Osteoblast (primary cell): ENCODE measurements at regions not wholly inside any gene's neighbourhood (a gene's known extent, or its start where the extent isn't known, plus 50 kb on each side); places are given as distances from the start of the nearest gene placed in this dataset.

Source experiments
- DNase-seq: peaks from one replicate; pipeline ENCODE4 v3.0.0; 2011; ENCODE audit warnings: low spot score, mixed read lengths; ENCODE audit not compliant: insufficient read length; ENCODE audit errors: missing footprints
- H2AFZ ChIP-seq: 2 replicates; pipeline ENCODE4 v1.6.0; 2011; ENCODE audit warnings: mild to moderate bottlenecking, low read length
- H3K27ac ChIP-seq: 2 replicates; pipeline ENCODE4 v1.5.1; 2011; ENCODE audit warnings: mild to moderate bottlenecking, low read depth, low read length, moderate library complexity
- H3K27me3 ChIP-seq: 2 replicates; pipeline ENCODE4 v1.6.0; 2012; ENCODE audit warnings: mild to moderate bottlenecking, control low read depth, inconsistent platforms, low read length, moderate library complexity; ENCODE audit not compliant: insufficient read depth
- H3K36me3 ChIP-seq: 2 replicates; pipeline ENCODE4 v1.5.1; 2011; ENCODE audit warnings: mild to moderate bottlenecking, low read length, control low read depth, moderate library complexity; ENCODE audit not compliant: insufficient read depth
- H3K4me1 ChIP-seq: 2 replicates; pipeline ENCODE4 v1.5.1; 2011; ENCODE audit warnings: mild to moderate bottlenecking, low read length, control low read depth, moderate library complexity; ENCODE audit not compliant: insufficient read depth
- H3K4me2 ChIP-seq: 2 replicates; pipeline ENCODE4 v1.6.0; 2011; ENCODE audit warnings: mild to moderate bottlenecking, low read length; ENCODE audit not compliant: insufficient read depth
- H3K4me3 ChIP-seq: fragments of 200-600 bp; sonication (generic); 3 replicates; pipeline ENCODE4 v1.5.1; 2012; ENCODE audit warnings: mild to moderate bottlenecking, low read length, inconsistent platforms; ENCODE audit not compliant: insufficient read depth
- H3K79me2 ChIP-seq: 2 replicates; pipeline ENCODE4 v1.6.0; 2012; ENCODE audit warnings: mild to moderate bottlenecking, low read length, control low read depth, inconsistent platforms; ENCODE audit not compliant: insufficient read depth
- H3K9me3 ChIP-seq: 2 replicates; pipeline ENCODE4 v1.5.1; 2011; ENCODE audit warnings: low read depth, low read length, control low read depth
- H4K20me1 ChIP-seq: 2 replicates; pipeline ENCODE4 v1.6.0; 2012; ENCODE audit warnings: mild to moderate bottlenecking, low read length, control low read depth; ENCODE audit not compliant: insufficient read depth
- TF ChIP-seq, protein P1 (sequence below): IDR thresholded peaks from 2 replicates; pipeline ENCODE4 v1.5.1; 2011; ENCODE audit warnings: mild to moderate bottlenecking, low read depth, low read length, moderate library complexity; ENCODE audit errors: extremely low read depth

DNA sequence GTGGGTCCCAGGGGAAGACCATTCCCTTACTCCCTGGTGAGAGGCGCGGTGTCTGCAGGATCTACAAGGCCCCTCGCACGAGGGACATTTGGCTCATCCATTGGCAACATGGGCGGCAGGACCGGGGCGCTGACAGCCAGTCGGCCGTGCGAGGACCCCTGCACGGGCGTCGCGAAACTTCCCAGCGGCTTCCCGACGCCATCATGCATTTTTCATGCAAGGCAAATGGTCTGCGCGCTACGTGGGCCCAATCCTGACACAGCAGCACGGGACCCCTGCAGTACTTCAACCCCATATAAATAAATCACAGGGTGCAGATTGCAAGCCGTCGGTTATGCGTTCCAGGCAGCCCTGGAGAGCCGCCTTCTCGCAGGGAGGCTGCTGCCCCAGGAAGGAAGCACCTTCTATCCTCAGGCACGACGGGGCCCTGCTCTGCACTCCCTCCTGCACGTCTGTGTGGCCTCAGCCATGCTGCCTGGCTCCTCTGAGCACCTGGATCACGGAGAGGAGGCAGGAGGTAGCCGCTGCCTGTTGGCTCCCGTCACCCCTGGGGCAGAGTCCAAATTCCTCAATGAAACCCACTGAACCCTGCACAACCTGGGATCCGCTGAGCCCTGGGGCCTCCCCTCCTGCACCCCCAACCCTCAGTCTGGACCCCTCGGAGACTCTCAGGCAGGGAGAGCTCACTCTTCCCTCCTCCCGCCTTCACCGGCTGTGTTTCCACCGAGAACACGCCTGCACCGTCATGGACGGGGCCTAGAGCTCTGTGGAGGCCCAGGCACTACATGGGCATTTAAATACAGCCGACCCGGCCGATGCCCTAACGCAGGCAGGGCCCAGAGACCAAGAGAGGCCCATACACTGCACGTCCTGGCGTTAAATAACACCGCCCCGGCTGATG lies 90.5 kb downstream of the PDGFA start:
- H3K9me3 ChIP-seq: no peaks in the 10 kb centered on the region
- no peak for DNase-seq
- TF ChIP-seq, protein P1, sequence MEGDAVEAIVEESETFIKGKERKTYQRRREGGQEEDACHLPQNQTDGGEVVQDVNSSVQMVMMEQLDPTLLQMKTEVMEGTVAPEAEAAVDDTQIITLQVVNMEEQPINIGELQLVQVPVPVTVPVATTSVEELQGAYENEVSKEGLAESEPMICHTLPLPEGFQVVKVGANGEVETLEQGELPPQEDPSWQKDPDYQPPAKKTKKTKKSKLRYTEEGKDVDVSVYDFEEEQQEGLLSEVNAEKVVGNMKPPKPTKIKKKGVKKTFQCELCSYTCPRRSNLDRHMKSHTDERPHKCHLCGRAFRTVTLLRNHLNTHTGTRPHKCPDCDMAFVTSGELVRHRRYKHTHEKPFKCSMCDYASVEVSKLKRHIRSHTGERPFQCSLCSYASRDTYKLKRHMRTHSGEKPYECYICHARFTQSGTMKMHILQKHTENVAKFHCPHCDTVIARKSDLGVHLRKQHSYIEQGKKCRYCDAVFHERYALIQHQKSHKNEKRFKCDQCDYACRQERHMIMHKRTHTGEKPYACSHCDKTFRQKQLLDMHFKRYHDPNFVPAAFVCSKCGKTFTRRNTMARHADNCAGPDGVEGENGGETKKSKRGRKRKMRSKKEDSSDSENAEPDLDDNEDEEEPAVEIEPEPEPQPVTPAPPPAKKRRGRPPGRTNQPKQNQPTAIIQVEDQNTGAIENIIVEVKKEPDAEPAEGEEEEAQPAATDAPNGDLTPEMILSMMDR: no peak
- H3K4me1 ChIP-seq: no peaks in the 10 kb centered on the region
- no peaks in the 10 kb centered on the region for H3K79me2 ChIP-seq
- H3K27me3 ChIP-seq: peaks cover 15% of the 10 kb centered on the region
- H3K4me3 ChIP-seq: no peak overlapping the region
- H4K20me1 ChIP-seq: no peaks in the 10 kb centered on the region
- no peak overlapping the region for H2AFZ ChIP-seq
- H3K4me2 ChIP-seq: no peak overlapping the region
- no peaks in the 10 kb centered on the region for H3K36me3 ChIP-seq
- no peak overlapping the region for H3K27ac ChIP-seq

DNA sequence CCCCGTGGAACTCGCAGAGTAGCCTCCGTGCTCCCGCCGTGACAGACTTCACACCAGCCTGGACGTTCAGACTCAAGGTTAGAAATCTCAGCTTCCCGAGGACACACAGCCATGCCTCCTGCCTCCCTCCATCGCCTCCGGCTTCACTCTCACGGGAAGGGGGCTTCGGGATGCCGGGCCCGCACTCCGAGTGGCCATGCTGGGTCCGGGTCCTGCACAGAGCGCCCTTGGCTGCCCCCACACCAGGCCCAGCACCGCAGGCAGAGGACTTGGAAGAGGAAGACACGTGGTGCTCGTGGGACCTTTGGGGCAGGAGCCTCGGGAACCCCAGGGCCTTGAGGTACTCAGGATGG lies 89.8 kb downstream of the PDGFA start:
- no peak overlapping the region for H2AFZ ChIP-seq
- TF ChIP-seq, protein P1: no peak

DNA sequence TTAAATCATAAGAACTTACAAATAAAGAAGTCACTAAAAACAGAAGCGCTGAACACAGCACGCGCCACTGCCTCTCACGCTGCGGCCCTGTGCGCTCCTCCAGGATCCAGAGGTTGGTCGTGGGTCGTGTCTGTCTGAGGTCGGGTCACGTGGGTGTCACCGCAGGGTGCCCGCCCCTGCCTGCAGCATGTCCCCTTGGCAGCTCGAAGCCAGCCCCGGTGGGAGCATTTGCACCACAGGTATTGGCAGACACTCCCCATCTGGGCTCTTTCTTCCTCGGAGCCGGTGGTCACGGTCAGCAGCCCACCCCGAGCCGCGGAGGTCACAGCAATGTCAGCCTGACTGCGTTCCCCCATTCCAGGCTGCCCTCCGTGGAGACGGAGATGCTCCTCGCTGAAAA lies 88.6 kb downstream of the PDGFA start:
- H3K4me3 ChIP-seq: no peak overlapping the region
- TF ChIP-seq, protein P1: no peak
- peaks cover 3% of the 10 kb centered on the region for H3K4me1 ChIP-seq
- DNase-seq: no peak
- H3K79me2 ChIP-seq: no peaks in the 10 kb centered on the region
- no peak overlapping the region for H3K4me2 ChIP-seq
- H3K36me3 ChIP-seq: no peaks in the 10 kb centered on the region
- H4K20me1 ChIP-seq: no peaks in the 10 kb centered on the region
- no peak overlapping the region for H2AFZ ChIP-seq
- H3K27me3 ChIP-seq: peaks cover under 1% of the 10 kb centered on the region
- no peak overlapping the region for H3K27ac ChIP-seq
- H3K9me3 ChIP-seq: no peaks in the 10 kb centered on the region

More for the DNA sequence above, 89.8 kb downstream of the PDGFA start:
- H3K4me2 ChIP-seq: no peak overlapping the region
- DNase-seq: no peak
- no peaks in the 10 kb centered on the region for H4K20me1 ChIP-seq
- H3K79me2 ChIP-seq: no peaks in the 10 kb centered on the region
- no peak overlapping the region for H3K27ac ChIP-seq
- H3K27me3 ChIP-seq: peaks cover 12% of the 10 kb centered on the region
- H3K36me3 ChIP-seq: no peaks in the 10 kb centered on the region
- no peak overlapping the region for H3K4me3 ChIP-seq
- H3K4me1 ChIP-seq: no peaks in the 10 kb centered on the region
- H3K9me3 ChIP-seq: no peaks in the 10 kb centered on the region

DNA sequence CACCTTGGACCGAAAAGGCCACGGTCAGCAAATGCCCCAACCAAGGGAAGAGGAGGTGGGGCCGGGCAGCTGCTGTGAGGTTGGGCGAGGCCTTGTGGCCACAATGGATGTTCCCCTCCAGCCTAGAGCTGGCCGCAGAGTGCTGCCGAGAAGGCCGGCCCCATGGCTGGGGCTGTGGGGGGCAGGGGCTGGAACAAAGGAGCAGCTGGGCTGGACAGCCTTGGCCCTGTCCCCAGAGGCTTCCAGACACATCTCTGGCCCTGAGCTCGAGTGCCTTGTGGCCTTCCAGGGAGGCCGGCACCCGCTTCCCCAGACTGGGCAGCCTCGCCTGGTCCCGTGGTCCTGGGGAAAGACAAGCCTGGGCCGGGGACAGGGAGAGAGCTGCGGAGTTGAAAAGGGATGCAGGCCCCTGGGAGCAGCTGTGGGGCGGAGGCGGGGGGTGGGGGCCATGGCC lies 88.0 kb downstream of the PDGFA start:
- no peak overlapping the region for H3K4me2 ChIP-seq
- no peak overlapping the region for H2AFZ ChIP-seq

More for the DNA sequence above, 88.0 kb downstream of the PDGFA start:
- Histone ChIP-seq H3K4me3 (no peak overlapping the region), H3K9me3 (no peaks in the 10 kb centered on the region), H3K27ac (no peak overlapping the region), H3K36me3 (no peaks in the 10 kb centered on the region), H3K27me3 (no peaks in the 10 kb centered on the region), H4K20me1 (no peaks in the 10 kb centered on the region), H3K79me2 (no peaks in the 10 kb centered on the region), H3K4me1 (peaks cover 3% of the 10 kb centered on the region)
- TF ChIP-seq, protein P1: no peak
- DNase-seq: no peak
